Hepatocyte (in vitro differentiated cells): ENCODE measurements at regions not wholly inside any gene's neighbourhood (a gene's known extent, or its start where the extent isn't known, plus 50 kb on each side); places are given as distances from the start of the nearest gene placed in this dataset.
"Not testable (repeated sequence)": the region's sequence is repeated elsewhere in the genome, so short reads cannot be mapped to it uniquely, and the experiment has no call there.

Source experiments
- DNase-seq: peaks from one replicate; pipeline ENCODE4 v3.0.0-alpha.2; 2016; ENCODE audit warnings: low spot score
- H2AFZ ChIP-seq: fragments of 200-600 bp; sonication (generic); 2 replicates; pipeline ENCODE4 v1.6.0; 2016; ENCODE audit warnings: antibody characterized with exemption, mild to moderate bottlenecking
- H3K27ac ChIP-seq: fragments of 200-600 bp; sonication (generic); 2 replicates; pipeline ENCODE4 v1.5.1; 2016; ENCODE audit warnings: mild to moderate bottlenecking
- H3K27me3 ChIP-seq: fragments of 200-600 bp; sonication (generic); 2 replicates; pipeline ENCODE4 v1.6.1; 2016
- H3K36me3 ChIP-seq: fragments of 200-600 bp; sonication (generic); replicated peaks from 2 replicates; pipeline ENCODE4 v1.5.1; 2016; ENCODE audit warnings: low read depth; ENCODE audit not compliant: insufficient read depth
- H3K4me1 ChIP-seq: fragments of 200-600 bp; sonication (generic); 2 replicates; pipeline ENCODE4 v1.5.1; 2016; ENCODE audit warnings: mild to moderate bottlenecking, moderate library complexity; ENCODE audit not compliant: insufficient read depth
- H3K4me2 ChIP-seq: fragments of 200-600 bp; sonication (generic); 2 replicates; pipeline ENCODE4 v1.6.0; 2016
- H3K4me3 ChIP-seq: fragments of 200-600 bp; sonication (generic); 2 replicates; pipeline ENCODE4 v1.5.1; 2016; ENCODE audit warnings: mild to moderate bottlenecking
- H3K79me2 ChIP-seq: fragments of 200-600 bp; sonication (generic); 2 replicates; pipeline ENCODE4 v1.6.0; 2017; ENCODE audit warnings: mild to moderate bottlenecking
- H3K9me2 ChIP-seq: fragments of 200-600 bp; sonication (generic); replicated peaks from 2 replicates; pipeline ENCODE4 v1.6.0; 2017; ENCODE audit warnings: mild to moderate bottlenecking; ENCODE audit not compliant: insufficient read depth
- H3K9me3 ChIP-seq: fragments of 200-600 bp; sonication (generic); 2 replicates; pipeline ENCODE4 v1.5.1; 2016; ENCODE audit warnings: low read depth, mild to moderate bottlenecking
- H4K20me1 ChIP-seq: fragments of 200-600 bp; sonication (generic); 2 replicates; pipeline ENCODE4 v1.6.0; 2016; ENCODE audit warnings: mild to moderate bottlenecking; ENCODE audit not compliant: insufficient read depth, poor library complexity, severe bottlenecking
- EZH2 ChIP-seq: fragments of 200-600 bp; sonication (generic); IDR thresholded peaks from 2 replicates; pipeline ENCODE4 v1.6.1; 2016; ENCODE audit warnings: antibody characterized with exemption, mild to moderate bottlenecking, borderline replicate concordance
- EZH2phosphoT487 ChIP-seq: fragments of 200-600 bp; sonication (generic); IDR thresholded peaks from one replicate; pipeline ENCODE4 v1.6.1; 2018; ENCODE audit warnings: antibody characterized with exemption, mild to moderate bottlenecking, low read depth, moderate library complexity; ENCODE audit not compliant: unreplicated experiment, severe bottlenecking
- WGBS: methylation state at CpG from one replicate; pipeline ENCODE4 v1.1.6; 2016; ENCODE audit warnings: low lambda C conversion rate; ENCODE audit errors: missing lambda C conversion rate; 5-methylcytosine and 5-hydroxymethylcytosine counted together
- TF ChIP-seq, protein P1 (sequence below): fragments of 200-600 bp; sonication (generic); IDR thresholded peaks from 2 replicates; pipeline ENCODE4 v1.5.1; 2016; ENCODE audit warnings: antibody characterized with exemption, mild to moderate bottlenecking; ENCODE audit not compliant: poor library complexity

DNA sequence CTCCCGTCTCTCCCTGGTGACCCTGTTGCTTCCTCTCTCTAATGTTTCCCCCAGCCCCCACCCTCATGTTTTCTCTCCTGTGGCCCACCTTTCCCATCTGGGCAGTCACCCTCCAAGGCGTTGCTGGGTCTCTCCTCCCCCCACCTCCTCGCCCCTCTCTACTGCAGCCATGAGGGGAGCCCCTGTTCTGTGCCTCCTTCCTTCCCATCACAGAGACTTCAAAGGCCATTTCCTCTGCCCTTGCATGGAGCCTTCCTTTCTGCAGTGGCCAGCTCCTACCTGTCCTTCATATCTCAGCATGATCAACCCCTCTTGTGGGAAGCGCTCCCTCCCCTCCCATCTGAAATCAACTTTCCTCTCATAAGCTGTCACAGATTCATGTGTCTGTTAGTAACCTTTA, 194.0 kb upstream of the PRSS58 start:
- H3K4me1 ChIP-seq: no peaks in the 10 kb centered on the region
- WGBS: 89% methylated on average over 4 of the region's 4 CpGs
- no peaks in the 10 kb centered on the region for H3K79me2 ChIP-seq
- TF ChIP-seq, protein P1, sequence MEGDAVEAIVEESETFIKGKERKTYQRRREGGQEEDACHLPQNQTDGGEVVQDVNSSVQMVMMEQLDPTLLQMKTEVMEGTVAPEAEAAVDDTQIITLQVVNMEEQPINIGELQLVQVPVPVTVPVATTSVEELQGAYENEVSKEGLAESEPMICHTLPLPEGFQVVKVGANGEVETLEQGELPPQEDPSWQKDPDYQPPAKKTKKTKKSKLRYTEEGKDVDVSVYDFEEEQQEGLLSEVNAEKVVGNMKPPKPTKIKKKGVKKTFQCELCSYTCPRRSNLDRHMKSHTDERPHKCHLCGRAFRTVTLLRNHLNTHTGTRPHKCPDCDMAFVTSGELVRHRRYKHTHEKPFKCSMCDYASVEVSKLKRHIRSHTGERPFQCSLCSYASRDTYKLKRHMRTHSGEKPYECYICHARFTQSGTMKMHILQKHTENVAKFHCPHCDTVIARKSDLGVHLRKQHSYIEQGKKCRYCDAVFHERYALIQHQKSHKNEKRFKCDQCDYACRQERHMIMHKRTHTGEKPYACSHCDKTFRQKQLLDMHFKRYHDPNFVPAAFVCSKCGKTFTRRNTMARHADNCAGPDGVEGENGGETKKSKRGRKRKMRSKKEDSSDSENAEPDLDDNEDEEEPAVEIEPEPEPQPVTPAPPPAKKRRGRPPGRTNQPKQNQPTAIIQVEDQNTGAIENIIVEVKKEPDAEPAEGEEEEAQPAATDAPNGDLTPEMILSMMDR: no peak
- TF ChIP-seq EZH2phosphoT487 (no peak), EZH2 (no peak)
- H3K9me3 ChIP-seq: no peaks in the 10 kb centered on the region
- H3K27me3 ChIP-seq: peaks cover 7% of the 10 kb centered on the region
- no peaks in the 10 kb centered on the region for H3K9me2 ChIP-seq
- H3K36me3 ChIP-seq: no peaks in the 10 kb centered on the region
- DNase-seq: no peak
- no peak overlapping the region for H3K27ac ChIP-seq
- no peak overlapping the region for H3K4me3 ChIP-seq
- no peak overlapping the region for H3K4me2 ChIP-seq
- H2AFZ ChIP-seq: no peak overlapping the region
- no peaks in the 10 kb centered on the region for H4K20me1 ChIP-seq

DNA sequence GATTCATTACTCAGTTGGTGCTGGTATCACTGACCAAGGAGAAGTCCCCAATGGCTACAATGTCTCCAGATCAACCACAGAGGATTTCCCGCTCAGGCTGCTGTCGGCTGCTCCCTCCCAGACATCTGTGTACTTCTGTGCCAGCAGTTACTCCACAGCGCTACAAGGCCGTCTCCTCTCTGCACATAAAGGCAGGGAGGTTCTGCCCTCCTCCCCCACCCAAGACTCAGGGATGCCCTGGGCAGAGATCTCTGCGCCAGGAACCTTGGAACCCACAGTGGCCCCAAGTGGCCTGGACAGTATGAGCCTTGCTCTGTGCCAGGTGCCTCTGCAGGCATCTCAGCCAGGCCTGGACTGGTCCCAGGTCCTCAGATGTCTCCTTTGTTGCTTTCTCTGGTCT, 193.4 kb upstream of the PRSS58 start:
- no peaks in the 10 kb centered on the region for H4K20me1 ChIP-seq
- no peak overlapping the region for H2AFZ ChIP-seq
- no peak overlapping the region for H3K4me2 ChIP-seq
- H3K36me3 ChIP-seq: no peaks in the 10 kb centered on the region
- TF ChIP-seq, protein P1: no peak
- TF ChIP-seq EZH2 (no peak), EZH2phosphoT487 (no peak)
- no peak for DNase-seq
- no peak overlapping the region for H3K27ac ChIP-seq
- H3K27me3 ChIP-seq: peaks cover 7% of the 10 kb centered on the region
- 95% methylated on average over 5 of the region's 5 CpGs for WGBS
- no peak overlapping the region for H3K4me3 ChIP-seq
- H3K9me2 ChIP-seq: no peaks in the 10 kb centered on the region
- H3K9me3 ChIP-seq: no peaks in the 10 kb centered on the region
- H3K79me2 ChIP-seq: no peaks in the 10 kb centered on the region
- H3K4me1 ChIP-seq: no peaks in the 10 kb centered on the region

DNA sequence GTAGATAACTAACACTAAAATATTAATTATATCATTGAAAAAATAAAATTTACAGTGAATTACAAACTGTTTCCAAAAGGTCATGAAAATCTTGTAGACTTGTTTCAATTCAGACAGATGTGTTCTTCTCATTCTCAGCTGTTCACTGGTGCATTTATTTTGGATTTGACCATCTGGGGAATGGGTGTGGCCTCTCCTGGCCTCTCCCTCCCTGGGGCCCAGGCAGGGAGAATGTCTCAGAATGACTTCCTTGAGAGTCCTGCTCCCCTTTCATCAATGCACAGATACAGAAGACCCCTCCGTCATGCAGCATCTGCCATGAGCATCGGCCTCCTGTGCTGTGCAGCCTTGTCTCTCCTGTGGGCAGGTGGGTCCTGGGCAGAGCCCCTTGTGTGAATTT, 192.8 kb upstream of the PRSS58 start:
- H3K4me2 ChIP-seq: no peak overlapping the region
- H3K9me2 ChIP-seq: no peaks in the 10 kb centered on the region
- H3K27ac ChIP-seq: no peak overlapping the region
- H3K9me3 ChIP-seq: no peaks in the 10 kb centered on the region
- H3K4me1 ChIP-seq: no peaks in the 10 kb centered on the region
- peaks cover 7% of the 10 kb centered on the region for H3K27me3 ChIP-seq
- H3K36me3 ChIP-seq: no peaks in the 10 kb centered on the region
- H3K4me3 ChIP-seq: no peak overlapping the region
- no peaks in the 10 kb centered on the region for H4K20me1 ChIP-seq
- H2AFZ ChIP-seq: no peak overlapping the region
- DNase-seq: no peak
- TF ChIP-seq EZH2phosphoT487 (no peak), EZH2 (no peak)
- TF ChIP-seq, protein P1: no peak
- 97% methylated on average over 2 of the region's 2 CpGs for WGBS
- H3K79me2 ChIP-seq: no peaks in the 10 kb centered on the region

DNA sequence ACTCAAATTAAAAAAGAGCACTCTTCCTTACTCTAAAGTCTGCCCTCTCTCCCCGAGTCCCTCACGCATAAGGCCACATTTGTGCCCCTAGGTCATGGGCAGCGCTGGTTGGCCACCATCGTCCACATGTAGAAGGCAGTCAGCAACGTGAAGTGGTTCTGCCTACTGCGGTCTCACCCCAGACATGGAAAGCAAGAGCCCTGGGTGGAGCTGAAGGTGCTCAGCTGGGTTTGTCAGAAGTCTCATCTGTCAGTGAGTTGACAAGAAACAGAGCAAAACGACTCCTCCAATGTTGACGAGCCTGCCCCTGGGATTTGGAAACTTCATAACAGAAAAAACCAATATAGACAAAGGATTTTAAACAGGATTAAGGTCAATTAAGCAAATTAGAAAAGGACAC, 192.3 kb upstream of the PRSS58 start:
- Histone ChIP-seq H3K4me3 (no peak overlapping the region), H3K9me2 (no peaks in the 10 kb centered on the region), H3K36me3 (no peaks in the 10 kb centered on the region), H3K9me3 (no peaks in the 10 kb centered on the region), H3K27me3 (peaks cover 7% of the 10 kb centered on the region), H3K4me1 (no peaks in the 10 kb centered on the region), H3K79me2 (no peaks in the 10 kb centered on the region), H3K4me2 (no peak overlapping the region), H3K27ac (no peak overlapping the region), H4K20me1 (no peaks in the 10 kb centered on the region), H2AFZ (no peak overlapping the region)
- WGBS: 47% methylated on average over 8 of the region's 8 CpGs
- no peak for DNase-seq
- TF ChIP-seq EZH2phosphoT487 (no peak), EZH2 (no peak)
- TF ChIP-seq, protein P1: no peak

DNA sequence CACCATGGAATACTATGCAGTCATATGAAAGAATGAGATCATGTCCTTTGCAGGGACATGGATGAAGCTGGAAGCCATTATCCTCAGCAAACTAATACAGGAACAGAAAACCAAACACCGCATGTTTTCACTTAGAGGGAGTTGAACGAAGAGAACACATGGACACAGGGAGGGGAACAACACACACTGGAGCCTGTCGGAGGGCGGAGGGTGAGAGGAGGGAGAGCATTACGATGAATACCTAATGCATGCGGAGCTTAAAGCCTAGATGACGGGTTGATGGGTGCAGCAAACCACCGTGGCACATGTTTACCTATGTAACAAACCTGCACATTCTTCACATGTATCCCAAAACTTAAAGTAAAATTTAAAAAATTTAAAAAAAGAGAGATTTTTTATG, 191.0 kb upstream of the PRSS58 start:
- DNase-seq, H3K4me3 ChIP-seq, H3K36me3 ChIP-seq, H3K4me2 ChIP-seq, H3K9me2 ChIP-seq, H3K4me1 ChIP-seq, H3K27ac ChIP-seq, H4K20me1 ChIP-seq, H3K9me3 ChIP-seq, H3K79me2 ChIP-seq, H3K27me3 ChIP-seq, H2AFZ ChIP-seq: not testable (repeated sequence)
- WGBS: 76% methylated on average over 8 of the region's 8 CpGs
